Lower leg skin (tissue), 4 donors: ENCODE measurements at regions not wholly inside any gene's neighbourhood (a gene's known extent, or its start where the extent isn't known, plus 50 kb on each side); places are given as distances from the start of the nearest gene placed in this dataset.

Experiments
- DNase-seq, 2 donors: peaks; one replicate each; pipeline ENCODE4 v3.0.0-alpha.2; 2019; ENCODE audit warnings: low spot score in 2 of 2
- H3K4me3 ChIP-seq: fragments of 200-600 bp; sonication (generic); 2 replicates; pipeline ENCODE4 v1.5.1; 2017; ENCODE audit warnings: mild to moderate bottlenecking, low read depth; ENCODE audit not compliant: poor library complexity, severe bottlenecking
- CTCF ChIP-seq, 3 donors: fragments of 450-650 bp; IDR thresholded peaks; one replicate each; pipeline ENCODE4 v1.5.1; 2016; ENCODE audit warnings: antibody characterized with exemption in 3 of 3, mild to moderate bottlenecking in 3 of 3, moderate library complexity in 2 of 3
- POLR2A ChIP-seq, 2 donors: fragments of 450-650 bp; IDR thresholded peaks; one replicate each; pipeline ENCODE4 v1.6.1; 2016 to 2017; ENCODE audit warnings: antibody characterized with exemption in 2 of 2, mild to moderate bottlenecking in 1 of 2, moderate library complexity in 1 of 2
- WGBS, 2 donors: methylation state at CpG; one replicate each; pipeline ENCODE4 v1.1.5; 2018; 5-methylcytosine and 5-hydroxymethylcytosine counted together
- intact Hi-C: fragments of 100-400 bp; cut with DNase I; formaldehyde crosslinking; loops from one replicate; pipeline ENCODE4 v1.15.0; 2023; ENCODE audit warnings: low total_unique reads

GRCh38 chr15:61519296-61519695 is 290.2 kb upstream of the RORA start:
- 88 to 97% methylated on average over 1 of the region's 1 CpG for WGBS, 2 donors
- intact Hi-C loops, result no loop called here
- no peak for TF ChIP-seq POLR2A (IDR thresholded peaks at IDR 0.05)
- TF ChIP-seq CTCF (IDR thresholded peaks at IDR 0.05), result no peak
- no peak for DNase-seq
- H3K4me3 ChIP-seq, result no peak overlapping the region

- intact Hi-C loops, result no loop called here
- TF ChIP-seq CTCF (IDR thresholded peaks at IDR 0.05) (no peak), POLR2A (IDR thresholded peaks at IDR 0.05) (no peak)
- no peak for DNase-seq
- WGBS, 2 donors, result 81 to 89% methylated on average over 7 of the region's 7 CpGs
- no peak overlapping the region for H3K4me3 ChIP-seq
These were observed 289.3 kb upstream of the RORA start for GRCh38 chr15:61518191-61518950.

- intact Hi-C loops, result no loop called here
- no peak overlapping the region for H3K4me3 ChIP-seq
These were observed 288.7 kb upstream of the RORA start for GRCh38 chr15:61517776-61518175.

GRCh38 chr15:61517335-61517734 is 288.2 kb upstream of the RORA start:
- TF ChIP-seq POLR2A (IDR thresholded peaks at IDR 0.05) (no peak), CTCF (IDR thresholded peaks at IDR 0.05) (no peak)
- no peak overlapping the region for H3K4me3 ChIP-seq
- intact Hi-C loops, result no loop called here

More at GRCh38 chr15:61517776-61518175, 288.7 kb upstream of the RORA start:
- DNase-seq, result no peak
- TF ChIP-seq CTCF (IDR thresholded peaks at IDR 0.05) (no peak), POLR2A (IDR thresholded peaks at IDR 0.05) (no peak)
- WGBS, 2 donors, result 91 to 93% methylated on average over 3 of the region's 3 CpGs

GRCh38 chr15:61511756-61512155 is 282.7 kb upstream of the RORA start:
- no peak for DNase-seq
- intact Hi-C loops, result no loop called here
- H3K4me3 ChIP-seq, result no peak overlapping the region
- 53 to 79% methylated on average over 1 of the region's 1 CpG for WGBS, 2 donors
- TF ChIP-seq CTCF (IDR thresholded peaks at IDR 0.05), result no peak

More at GRCh38 chr15:61517335-61517734, 288.2 kb upstream of the RORA start:
- no peak for DNase-seq

- TF ChIP-seq CTCF (IDR thresholded peaks at IDR 0.05), result no peak
- no peak for TF ChIP-seq POLR2A (IDR thresholded peaks at IDR 0.05)
- DNase-seq, result no peak
- intact Hi-C loops, result no loop called here
- no peak overlapping the region for H3K4me3 ChIP-seq
- WGBS, 2 donors, result 73 to 81% methylated on average over 3 of the region's 3 CpGs
These were observed 282.0 kb upstream of the RORA start for GRCh38 chr15:61511089-61511488.
